ENCODE measurements at regions not wholly inside any gene's neighbourhood (a gene's known extent, or its start where the extent isn't known, plus 50 kb on each side); places are given as distances from the start of the nearest gene placed in this dataset.

DNA sequence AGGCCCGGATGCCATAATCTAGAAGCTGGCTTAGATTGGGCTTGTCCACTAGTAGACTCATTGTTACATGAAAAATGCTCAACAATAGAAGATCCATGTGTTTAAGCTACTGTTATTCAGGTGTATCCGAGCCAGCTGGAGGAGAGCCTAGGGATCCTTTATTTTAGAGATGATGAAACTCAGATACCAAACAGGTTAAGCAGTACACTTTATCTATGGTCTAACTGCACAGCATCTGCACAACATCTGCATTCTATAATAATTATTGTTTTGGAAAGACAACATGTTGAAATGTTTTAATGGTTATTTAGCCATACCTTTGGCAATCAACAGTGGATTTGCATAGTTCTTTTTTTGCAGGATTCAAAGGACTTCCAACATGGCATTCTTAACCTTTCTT is 134.1 kb downstream of the RFPL4B start:
- TF ChIP-seq, protein P1, sequence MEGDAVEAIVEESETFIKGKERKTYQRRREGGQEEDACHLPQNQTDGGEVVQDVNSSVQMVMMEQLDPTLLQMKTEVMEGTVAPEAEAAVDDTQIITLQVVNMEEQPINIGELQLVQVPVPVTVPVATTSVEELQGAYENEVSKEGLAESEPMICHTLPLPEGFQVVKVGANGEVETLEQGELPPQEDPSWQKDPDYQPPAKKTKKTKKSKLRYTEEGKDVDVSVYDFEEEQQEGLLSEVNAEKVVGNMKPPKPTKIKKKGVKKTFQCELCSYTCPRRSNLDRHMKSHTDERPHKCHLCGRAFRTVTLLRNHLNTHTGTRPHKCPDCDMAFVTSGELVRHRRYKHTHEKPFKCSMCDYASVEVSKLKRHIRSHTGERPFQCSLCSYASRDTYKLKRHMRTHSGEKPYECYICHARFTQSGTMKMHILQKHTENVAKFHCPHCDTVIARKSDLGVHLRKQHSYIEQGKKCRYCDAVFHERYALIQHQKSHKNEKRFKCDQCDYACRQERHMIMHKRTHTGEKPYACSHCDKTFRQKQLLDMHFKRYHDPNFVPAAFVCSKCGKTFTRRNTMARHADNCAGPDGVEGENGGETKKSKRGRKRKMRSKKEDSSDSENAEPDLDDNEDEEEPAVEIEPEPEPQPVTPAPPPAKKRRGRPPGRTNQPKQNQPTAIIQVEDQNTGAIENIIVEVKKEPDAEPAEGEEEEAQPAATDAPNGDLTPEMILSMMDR (IDR thresholded peaks at IDR 0.05), result no peak
- no peak for DNase-seq
- no peaks in the 10 kb centered on the region for H3K36me3 Mint-ChIP-seq (ENCODE audit: low read depth)
- no peaks in the 10 kb centered on the region for H3K4me1 Mint-ChIP-seq
- no peak overlapping the region for H3K4me3 Mint-ChIP-seq
- peaks cover 6% of the 10 kb centered on the region for H3K27me3 Mint-ChIP-seq (ENCODE audit: low read depth, poor library complexity)
- no peak overlapping the region for H3K27ac Mint-ChIP-seq
- peaks cover 3% of the 10 kb centered on the region for H3K9me3 Mint-ChIP-seq

DNA sequence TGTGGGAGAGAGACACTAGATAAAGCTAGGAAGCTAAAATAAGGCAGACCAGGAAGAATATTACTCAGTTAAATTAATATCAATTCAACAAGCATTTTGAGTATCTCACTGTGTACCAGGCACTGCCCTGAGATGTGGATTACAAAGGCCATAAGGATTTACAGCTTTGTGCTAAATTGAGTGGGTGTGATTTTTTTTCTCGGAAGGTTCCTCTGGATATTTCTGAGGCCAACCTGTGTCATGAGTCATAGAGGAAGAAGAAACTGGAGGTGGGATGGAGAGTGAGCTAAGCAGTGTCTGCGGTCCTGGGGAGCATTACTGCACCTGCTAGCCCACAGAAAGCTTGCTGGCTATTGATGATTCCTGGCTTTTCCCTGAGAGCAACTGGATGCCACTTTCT is 135.2 kb downstream of the RFPL4B start:
- TF ChIP-seq, protein P1 (IDR thresholded peaks at IDR 0.05), result no peak
- no peaks in the 10 kb centered on the region for H3K36me3 Mint-ChIP-seq (ENCODE audit: low read depth)
- peaks cover 3% of the 10 kb centered on the region for H3K9me3 Mint-ChIP-seq
- no peak overlapping the region for H3K4me3 Mint-ChIP-seq
- DNase-seq, result no peak
- no peak overlapping the region for H3K27ac Mint-ChIP-seq
- no peaks in the 10 kb centered on the region for H3K4me1 Mint-ChIP-seq
- H3K27me3 Mint-ChIP-seq (ENCODE audit: low read depth, poor library complexity), result peaks cover 6% of the 10 kb centered on the region

DNA sequence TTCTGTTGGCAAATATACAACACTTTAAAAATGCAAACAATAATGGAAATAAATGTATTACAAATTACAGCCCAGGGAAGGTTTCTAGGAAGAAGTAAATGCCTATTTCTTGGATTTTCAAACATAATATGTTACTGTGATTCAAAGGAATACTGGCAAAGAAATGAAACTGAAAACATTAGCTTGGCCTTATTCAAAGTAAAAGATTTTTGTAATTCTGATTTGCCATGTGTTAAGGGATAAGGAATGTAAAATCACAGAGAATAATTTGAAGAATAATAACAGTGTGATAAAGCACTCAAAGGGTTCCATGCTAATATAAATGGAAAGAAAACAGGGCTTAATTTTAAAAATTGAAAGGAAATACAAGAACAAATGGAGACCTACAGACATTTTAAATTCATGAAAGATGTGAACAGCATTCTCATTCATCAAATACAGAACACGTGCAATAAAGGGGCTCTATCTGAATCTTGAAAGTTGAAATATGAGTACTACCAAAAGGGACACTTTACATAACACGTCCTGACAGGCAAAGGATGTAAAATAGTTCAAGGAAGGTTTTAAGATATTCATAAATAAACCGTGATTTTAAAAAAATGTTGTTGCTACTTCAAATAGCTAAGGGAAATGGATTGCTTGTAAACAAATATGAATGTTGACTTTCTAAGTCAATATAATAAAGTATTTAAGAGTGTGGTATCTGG is 138.1 kb downstream of the RFPL4B start:
- no peaks in the 10 kb centered on the region for H3K4me1 Mint-ChIP-seq
- H3K9me3 Mint-ChIP-seq, result no peaks in the 10 kb centered on the region
- H3K27me3 Mint-ChIP-seq (ENCODE audit: low read depth, poor library complexity), result peaks cover 2% of the 10 kb centered on the region
- H3K27ac Mint-ChIP-seq, result no peak overlapping the region
- TF ChIP-seq, protein P1 (IDR thresholded peaks at IDR 0.05), result no peak
- no peak overlapping the region for H3K4me3 Mint-ChIP-seq
- no peak for DNase-seq
- no peaks in the 10 kb centered on the region for H3K36me3 Mint-ChIP-seq (ENCODE audit: low read depth)

DNA sequence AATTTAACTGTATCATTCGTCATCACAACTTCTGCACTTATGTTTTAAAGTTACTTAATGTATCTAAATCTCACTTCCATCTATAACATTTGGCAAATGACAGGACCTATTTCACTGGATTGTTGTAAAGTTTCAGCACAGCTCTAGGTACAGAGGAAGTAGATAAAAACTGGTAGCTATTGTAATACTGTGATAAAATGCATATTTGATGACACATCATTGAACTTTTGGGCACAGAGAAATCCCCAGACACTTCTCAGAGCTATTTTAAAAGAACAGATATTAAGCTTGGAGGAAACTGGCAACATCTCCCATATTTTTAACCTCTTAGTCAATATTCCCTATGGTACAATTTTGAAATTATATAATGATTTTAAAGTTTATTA is 138.7 kb downstream of the RFPL4B start:
- H3K27ac Mint-ChIP-seq, result no peak overlapping the region
- H3K9me3 Mint-ChIP-seq, result no peaks in the 10 kb centered on the region
- no peaks in the 10 kb centered on the region for H3K36me3 Mint-ChIP-seq (ENCODE audit: low read depth)
- no peak for DNase-seq
- peaks cover 2% of the 10 kb centered on the region for H3K27me3 Mint-ChIP-seq (ENCODE audit: low read depth, poor library complexity)
- TF ChIP-seq, protein P1 (IDR thresholded peaks at IDR 0.05), result no peak
- no peak overlapping the region for H3K4me3 Mint-ChIP-seq
- no peaks in the 10 kb centered on the region for H3K4me1 Mint-ChIP-seq

DNA sequence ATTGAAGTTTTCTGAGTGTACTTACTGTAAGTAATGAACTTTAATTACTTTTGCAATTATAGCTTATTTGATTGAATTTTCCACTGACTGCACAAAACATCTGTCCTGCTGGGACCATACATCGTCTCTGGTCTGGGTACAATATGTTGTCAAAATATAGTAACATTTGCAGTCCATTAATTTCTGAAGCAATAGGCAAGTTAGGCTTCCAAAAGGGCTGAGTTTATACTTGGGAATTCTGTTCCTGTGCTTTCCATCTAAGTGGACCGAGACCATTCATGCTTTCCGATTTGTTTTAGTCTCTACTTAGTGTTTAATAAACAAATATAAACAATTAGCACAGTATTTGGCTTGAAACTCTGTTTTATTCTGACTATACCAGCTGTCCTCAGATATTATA is 139.3 kb downstream of the RFPL4B start:
- Mint-ChIP-seq H3K27ac (no peak overlapping the region), H3K27me3 (ENCODE audit: low read depth, poor library complexity) (peaks cover 2% of the 10 kb centered on the region), H3K9me3 (no peaks in the 10 kb centered on the region), H3K36me3 (ENCODE audit: low read depth) (no peaks in the 10 kb centered on the region), H3K4me3 (no peak overlapping the region), H3K4me1 (no peaks in the 10 kb centered on the region)
- no peak for DNase-seq
- TF ChIP-seq, protein P1 (IDR thresholded peaks at IDR 0.05), result no peak

DNA sequence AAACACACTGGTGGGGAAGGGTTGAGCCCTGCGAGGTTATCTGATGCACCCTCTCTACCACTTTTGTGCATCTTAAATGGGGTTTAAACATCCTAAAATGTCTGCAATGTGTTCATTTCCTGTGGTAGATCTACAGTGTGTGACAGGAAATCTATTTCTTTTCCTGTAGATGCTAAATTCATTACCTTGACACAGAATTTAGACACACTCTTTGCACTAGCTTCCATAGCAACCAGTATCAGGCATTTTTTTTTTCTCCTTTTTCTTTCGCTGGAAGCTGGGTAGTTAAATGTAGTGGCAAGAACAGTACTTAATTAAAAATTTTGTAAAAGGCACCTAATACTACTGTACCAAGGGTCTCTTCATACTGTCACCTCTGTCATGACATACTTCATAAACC is 141.1 kb downstream of the RFPL4B start:
- Mint-ChIP-seq H3K4me1 (no peaks in the 10 kb centered on the region), H3K27me3 (ENCODE audit: low read depth, poor library complexity) (no peaks in the 10 kb centered on the region), H3K27ac (no peak overlapping the region), H3K36me3 (ENCODE audit: low read depth) (no peaks in the 10 kb centered on the region), H3K4me3 (no peak overlapping the region), H3K9me3 (no peaks in the 10 kb centered on the region)
- TF ChIP-seq, protein P1 (IDR thresholded peaks at IDR 0.05), result no peak
- DNase-seq, result no peak

Data from nephron progenitor cell (in vitro differentiated cells).